HuH-7 (cell line): ENCODE measurements at regions not wholly inside any gene's neighbourhood (a gene's known extent, or its start where the extent isn't known, plus 50 kb on each side); places are given as distances from the start of the nearest gene placed in this dataset.

ENCODE experiments used
- DNase-seq: peaks from one replicate; pipeline ENCODE4 v3.0.0; 2011; ENCODE audit warnings: low spot score

GRCh38 chr21:16911166-16911607 is 601.7 kb upstream of the CXADR start:
- no peak for DNase-seq

GRCh38 chr21:16912075-16912474 is 600.8 kb upstream of the CXADR start:
- DNase-seq: no peak

GRCh38 chr21:16913010-16913409 is 599.8 kb upstream of the CXADR start:
- DNase-seq: no peak

GRCh38 chr21:16928439-16928838 is 584.4 kb upstream of the CXADR start:
- no peak for DNase-seq

- no peak for DNase-seq
Observed at GRCh38 chr21:16932314-16932713, 580.5 kb upstream of the CXADR start.

- peak; percentile 4 for DNase-seq
Observed at GRCh38 chr21:16942703-16943102, 570.1 kb upstream of the CXADR start.

GRCh38 chr21:16943231-16943630 is 569.6 kb upstream of the CXADR start:
- DNase-seq: no peak

- no peak for DNase-seq
Observed at GRCh38 chr21:16945580-16945979, 567.3 kb upstream of the CXADR start.

- no peak for DNase-seq
Observed at GRCh38 chr21:16956824-16957223, 556.0 kb upstream of the CXADR start.

- no peak for DNase-seq
Observed at GRCh38 chr21:16965424-16965823, 547.4 kb upstream of the CXADR start.

GRCh38 chr21:16968436-16968835 is 544.4 kb upstream of the CXADR start:
- no peak for DNase-seq

- no peak for DNase-seq
Observed at GRCh38 chr21:16969636-16970035, 543.2 kb upstream of the CXADR start.

GRCh38 chr21:16974060-16974459 is 538.8 kb upstream of the CXADR start:
- no peak for DNase-seq

- no peak for DNase-seq
Observed at GRCh38 chr21:16976193-16976592, 536.6 kb upstream of the CXADR start.

- no peak for DNase-seq
Observed at GRCh38 chr21:16978309-16978895, 534.4 kb upstream of the CXADR start.

GRCh38 chr21:16979574-16979973 is 533.3 kb upstream of the CXADR start:
- DNase-seq: no peak

GRCh38 chr21:16983420-16983819 is 529.4 kb upstream of the CXADR start:
- no peak for DNase-seq

GRCh38 chr21:16992448-16992847 is 520.4 kb upstream of the CXADR start:
- no peak for DNase-seq

- DNase-seq: no peak
Observed at GRCh38 chr21:16993416-16994038, 519.3 kb upstream of the CXADR start.

GRCh38 chr21:17002594-17003257 is 510.1 kb upstream of the CXADR start:
- DNase-seq: no peak

- no peak for DNase-seq
Observed at GRCh38 chr21:17003258-17003615, 509.6 kb upstream of the CXADR start.

GRCh38 chr21:17003763-17004373 is 509.0 kb upstream of the CXADR start:
- no peak for DNase-seq

- no peak for DNase-seq
Observed at GRCh38 chr21:17032141-17032655, 480.6 kb upstream of the CXADR start.
